T-helper 1 cell treated with Interleukin-12 subunit alpha and Interleukin-12 subunit beta and Interleukin-4 antibody, amounts not matched to agents 30 μg/mL and 1 μg/mL, for 36 hours (primary cell): ENCODE measurements at regions not wholly inside any gene's neighbourhood (a gene's known extent, or its start where the extent isn't known, plus 50 kb on each side); places are given as distances from the start of the nearest gene placed in this dataset.

Experiments used
- H3K27ac Mint-ChIP-seq: one replicate; pipeline ENCODE4 v1.8.0; 2021; ENCODE audit warnings: mild to moderate bottlenecking, mixed read lengths
- H3K27me3 Mint-ChIP-seq: one replicate; pipeline ENCODE4 v1.8.0; 2021; ENCODE audit warnings: low read depth, mixed read lengths
- H3K36me3 Mint-ChIP-seq: one replicate; pipeline ENCODE4 v1.8.0; 2021; ENCODE audit warnings: low read depth, mixed read lengths
- H3K4me1 Mint-ChIP-seq: one replicate; pipeline ENCODE4 v1.8.0; 2021; ENCODE audit warnings: low read depth, mixed read lengths
- H3K4me3 Mint-ChIP-seq: one replicate; pipeline ENCODE4 v1.8.0; 2021; ENCODE audit warnings: mild to moderate bottlenecking, moderate library complexity, mixed read lengths
- H3K9me3 Mint-ChIP-seq: one replicate; pipeline ENCODE4 v1.8.0; 2021; ENCODE audit warnings: mixed read lengths

DNA sequence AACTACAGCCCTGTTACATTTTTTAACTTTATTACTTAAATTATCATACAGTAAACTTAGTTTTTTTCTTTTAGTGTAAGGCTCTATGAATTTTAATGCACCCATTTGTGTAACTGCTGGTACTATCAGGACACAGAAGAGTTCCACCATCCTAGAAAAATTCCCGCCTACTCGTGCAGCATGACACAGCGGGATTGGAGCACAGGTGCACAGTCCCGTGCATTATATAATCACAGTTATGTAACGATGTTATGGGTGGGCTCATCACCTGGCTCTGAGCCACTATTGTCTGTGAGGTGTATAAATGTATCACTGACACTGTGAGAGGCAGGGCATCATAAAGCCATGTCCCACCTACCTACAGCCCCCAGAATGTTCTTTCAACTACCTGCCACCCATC, 80.7 kb downstream of the DRD1 start:
- H3K9me3 Mint-ChIP-seq = no peaks in the 10 kb centered on the region
- no peak overlapping the region for H3K4me3 Mint-ChIP-seq
- H3K4me1 Mint-ChIP-seq = no peaks in the 10 kb centered on the region
- peaks cover 11% of the 10 kb centered on the region for H3K27me3 Mint-ChIP-seq
- no peak overlapping the region for H3K27ac Mint-ChIP-seq
- no peaks in the 10 kb centered on the region for H3K36me3 Mint-ChIP-seq

GRCh38 chr5:175357995-175358394, 86.0 kb downstream of the DRD1 start:
- peaks cover 10% of the 10 kb centered on the region for H3K27me3 Mint-ChIP-seq
- H3K4me3 Mint-ChIP-seq = no peak overlapping the region
- H3K36me3 Mint-ChIP-seq = no peaks in the 10 kb centered on the region
- H3K4me1 Mint-ChIP-seq = no peaks in the 10 kb centered on the region
- H3K27ac Mint-ChIP-seq = no peak overlapping the region
- no peaks in the 10 kb centered on the region for H3K9me3 Mint-ChIP-seq

DNA sequence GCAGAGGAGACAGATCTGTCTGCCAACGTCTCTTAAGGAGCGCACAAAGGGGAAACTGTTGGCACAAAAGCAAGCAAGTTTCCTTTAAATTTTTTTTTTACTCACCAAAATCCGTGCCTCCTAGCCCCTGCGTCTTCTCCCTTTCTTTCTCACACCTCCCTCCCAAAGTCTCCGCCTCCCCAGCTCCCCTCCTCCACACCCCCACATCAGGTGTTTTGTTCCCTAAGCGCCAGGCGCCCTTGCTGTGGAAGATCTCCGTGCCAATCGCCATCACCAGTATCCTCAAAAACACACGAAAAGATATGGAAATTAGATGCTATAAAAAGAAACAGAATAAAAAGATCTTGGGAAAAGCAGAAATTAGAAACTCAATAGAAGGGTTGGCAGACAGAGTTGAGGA, 87.6 kb downstream of the DRD1 start:
- no peak overlapping the region for H3K4me3 Mint-ChIP-seq
- peaks cover 11% of the 10 kb centered on the region for H3K27me3 Mint-ChIP-seq
- no peaks in the 10 kb centered on the region for H3K9me3 Mint-ChIP-seq
- H3K27ac Mint-ChIP-seq = no peak overlapping the region
- H3K36me3 Mint-ChIP-seq = no peaks in the 10 kb centered on the region
- no peaks in the 10 kb centered on the region for H3K4me1 Mint-ChIP-seq

GRCh38 chr5:175354964-175355363, 89.0 kb downstream of the DRD1 start:
- Mint-ChIP-seq H3K9me3 (no peaks in the 10 kb centered on the region), H3K4me3 (no peak overlapping the region), H3K27ac (no peak overlapping the region), H3K27me3 (peaks cover 10% of the 10 kb centered on the region), H3K4me1 (no peaks in the 10 kb centered on the region), H3K36me3 (no peaks in the 10 kb centered on the region)

DNA sequence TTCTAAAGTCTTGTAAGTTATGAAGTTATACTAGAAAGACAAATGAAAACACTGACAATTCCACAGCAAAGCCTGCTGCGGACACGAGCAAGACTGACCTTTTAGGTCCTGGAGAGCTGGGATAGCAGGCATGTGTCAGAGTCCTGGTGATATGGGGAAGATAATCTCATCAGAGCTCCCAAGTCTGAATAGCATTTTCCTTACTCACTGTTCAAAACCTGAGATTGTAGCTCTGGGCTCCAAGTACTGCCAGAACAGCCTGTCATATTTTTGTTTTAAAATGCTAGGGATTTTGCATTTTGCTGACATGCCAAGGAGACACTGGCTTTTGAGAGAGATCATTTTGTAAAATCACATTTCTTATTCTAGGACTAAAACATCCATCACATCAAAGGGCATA, 90.1 kb downstream of the DRD1 start:
- Mint-ChIP-seq H3K27me3 (peaks cover 10% of the 10 kb centered on the region), H3K4me3 (no peak overlapping the region), H3K4me1 (no peaks in the 10 kb centered on the region), H3K9me3 (no peaks in the 10 kb centered on the region), H3K27ac (no peak overlapping the region), H3K36me3 (no peaks in the 10 kb centered on the region)

DNA sequence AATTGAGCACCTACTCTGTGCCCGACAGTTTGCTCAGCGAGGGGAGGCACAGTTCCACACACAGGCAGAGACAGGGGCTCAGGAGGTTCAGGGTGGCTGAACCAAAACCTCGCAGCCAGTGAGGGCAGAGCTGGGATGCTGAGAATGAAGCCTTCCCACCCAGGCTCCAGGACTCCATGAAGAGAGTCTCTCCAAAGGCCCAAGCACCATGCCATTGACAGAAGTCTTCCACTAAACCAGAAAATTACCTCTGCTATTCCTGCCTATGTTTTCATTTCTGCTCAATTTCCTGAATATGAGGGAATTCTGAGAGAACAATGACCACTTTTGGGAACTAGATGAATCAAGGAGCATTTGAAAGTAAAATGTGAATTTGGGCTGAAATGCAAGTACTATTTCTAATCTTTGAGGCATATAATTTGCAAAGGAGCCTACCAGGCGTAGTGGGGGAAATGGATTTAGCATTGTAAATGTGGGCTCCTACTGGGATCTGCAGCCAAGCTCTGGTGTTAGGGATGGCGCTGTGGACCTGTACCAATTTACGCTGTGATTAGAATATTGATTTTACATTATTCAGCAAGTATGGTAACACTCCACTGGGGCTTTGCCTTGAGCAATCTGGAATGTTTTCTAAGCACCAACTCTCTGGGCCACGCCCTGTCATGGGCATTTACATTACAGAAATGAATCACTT, 91.9 kb downstream of the DRD1 start:
- no peaks in the 10 kb centered on the region for H3K36me3 Mint-ChIP-seq
- H3K4me3 Mint-ChIP-seq = no peak overlapping the region
- no peak overlapping the region for H3K27ac Mint-ChIP-seq
- no peaks in the 10 kb centered on the region for H3K4me1 Mint-ChIP-seq
- H3K27me3 Mint-ChIP-seq = peaks cover 5% of the 10 kb centered on the region
- H3K9me3 Mint-ChIP-seq = no peaks in the 10 kb centered on the region

DNA sequence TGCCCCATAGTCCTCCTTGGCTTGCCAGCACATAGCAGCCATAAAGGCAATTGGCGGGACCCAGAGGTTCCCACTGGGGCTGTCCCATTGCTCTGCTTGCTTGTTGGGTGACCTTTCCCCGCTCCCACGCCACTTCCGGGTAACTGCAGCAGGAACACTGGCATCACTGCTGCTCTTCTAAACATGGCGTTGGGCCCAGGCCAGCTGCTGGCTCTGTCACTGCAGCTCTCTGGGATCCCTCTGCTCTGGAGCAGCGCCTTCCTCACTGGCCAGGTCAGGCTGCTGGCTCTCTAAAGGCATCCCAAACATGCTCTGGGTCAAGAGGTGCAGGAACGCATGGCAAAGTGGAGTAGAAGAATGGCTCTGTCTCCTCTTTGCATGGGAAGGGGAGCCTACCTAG, 92.9 kb downstream of the DRD1 start:
- no peak overlapping the region for H3K27ac Mint-ChIP-seq
- no peaks in the 10 kb centered on the region for H3K9me3 Mint-ChIP-seq
- H3K36me3 Mint-ChIP-seq = no peaks in the 10 kb centered on the region
- no peaks in the 10 kb centered on the region for H3K4me1 Mint-ChIP-seq
- H3K4me3 Mint-ChIP-seq = no peak overlapping the region
- H3K27me3 Mint-ChIP-seq = peaks cover 5% of the 10 kb centered on the region

GRCh38 chr5:175347931-175348330, 96.1 kb downstream of the DRD1 start:
- Mint-ChIP-seq H3K27me3 (peaks cover 4% of the 10 kb centered on the region), H3K4me1 (no peaks in the 10 kb centered on the region), H3K4me3 (no peak overlapping the region), H3K36me3 (no peaks in the 10 kb centered on the region), H3K9me3 (no peaks in the 10 kb centered on the region), H3K27ac (no peak overlapping the region)

- no peaks in the 10 kb centered on the region for H3K36me3 Mint-ChIP-seq
- H3K4me3 Mint-ChIP-seq = no peak overlapping the region
- no peaks in the 10 kb centered on the region for H3K4me1 Mint-ChIP-seq
- no peaks in the 10 kb centered on the region for H3K9me3 Mint-ChIP-seq
- no peak overlapping the region for H3K27ac Mint-ChIP-seq
- no peaks in the 10 kb centered on the region for H3K27me3 Mint-ChIP-seq
These were observed 97.0 kb downstream of the DRD1 start for GRCh38 chr5:175347027-175347426.

DNA sequence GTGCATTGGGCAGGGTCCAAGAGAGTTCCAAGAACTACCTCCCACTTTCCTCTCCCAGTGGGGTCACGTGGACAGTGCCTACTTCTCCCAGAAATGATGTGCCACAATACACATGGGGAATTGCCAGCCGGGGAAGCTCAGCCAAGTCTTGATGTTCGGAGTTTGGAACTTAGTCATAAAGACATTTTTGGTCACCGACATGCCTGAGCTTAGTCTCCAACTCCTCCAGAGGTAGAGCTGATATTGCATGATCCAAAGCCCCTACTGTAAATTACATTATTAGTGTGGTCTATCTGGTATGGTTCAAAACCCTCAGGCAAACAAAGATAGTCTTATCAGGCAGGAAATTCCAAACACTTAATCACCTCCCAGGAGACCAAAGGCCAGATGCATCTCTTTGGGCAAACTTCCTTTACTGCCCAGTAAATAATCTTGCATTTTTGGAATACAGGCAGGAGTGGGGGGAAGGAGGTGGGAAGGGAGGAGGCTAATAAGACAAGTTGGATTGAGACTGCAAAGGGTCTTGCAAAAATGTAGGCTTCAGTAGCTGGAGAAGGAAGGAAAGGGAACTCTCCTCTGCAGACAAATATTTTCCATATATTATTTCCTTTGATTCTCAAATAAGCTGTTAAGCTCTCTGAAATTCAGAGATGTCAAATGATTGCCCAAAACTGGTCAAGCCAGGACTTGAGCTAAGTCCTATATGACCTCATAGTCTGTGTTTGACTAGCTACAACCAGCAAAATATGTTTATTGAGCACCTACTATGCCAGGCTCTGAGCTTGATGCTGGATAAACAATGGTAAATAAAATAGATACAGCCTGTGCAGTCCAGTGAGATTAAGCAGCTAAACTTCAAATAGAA, 99.4 kb downstream of the DRD1 start:
- Mint-ChIP-seq H3K9me3 (no peaks in the 10 kb centered on the region), H3K27ac (no peak overlapping the region), H3K4me3 (no peak overlapping the region), H3K4me1 (no peaks in the 10 kb centered on the region), H3K36me3 (no peaks in the 10 kb centered on the region), H3K27me3 (no peaks in the 10 kb centered on the region)

GRCh38 chr5:175343308-175343707, 100.7 kb downstream of the DRD1 start:
- Mint-ChIP-seq H3K27ac (no peak overlapping the region), H3K9me3 (no peaks in the 10 kb centered on the region), H3K36me3 (no peaks in the 10 kb centered on the region), H3K27me3 (no peaks in the 10 kb centered on the region), H3K4me3 (no peak overlapping the region), H3K4me1 (no peaks in the 10 kb centered on the region)

DNA sequence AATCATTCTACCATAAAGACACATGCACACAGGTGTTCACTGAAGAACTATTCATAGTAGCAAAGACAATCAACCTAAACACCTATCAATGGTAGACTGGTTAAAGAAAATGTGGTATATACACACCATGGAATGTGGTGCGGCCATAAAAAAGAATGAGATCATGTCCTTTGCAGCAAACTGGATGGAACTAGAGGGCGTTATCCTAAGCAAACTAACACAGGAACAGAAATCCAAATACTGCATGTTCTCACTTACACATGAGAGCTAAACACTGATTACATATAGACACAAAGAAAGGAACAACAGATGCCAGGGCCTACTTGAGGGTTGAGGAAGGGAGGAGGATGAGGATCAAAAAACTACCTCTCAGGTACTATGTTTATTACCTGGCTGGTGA, 103.8 kb downstream of the DRD1 start:
- Mint-ChIP-seq H3K27ac (no peak overlapping the region), H3K27me3 (no peaks in the 10 kb centered on the region), H3K9me3 (no peaks in the 10 kb centered on the region)

GRCh38 chr5:175337680-175338079, 106.3 kb downstream of the DRD1 start:
- H3K9me3 Mint-ChIP-seq = no peaks in the 10 kb centered on the region

More for the DNA sequence above, 103.8 kb downstream of the DRD1 start:
- no peak overlapping the region for H3K4me3 Mint-ChIP-seq
- no peaks in the 10 kb centered on the region for H3K36me3 Mint-ChIP-seq
- H3K4me1 Mint-ChIP-seq = no peaks in the 10 kb centered on the region

GRCh38 chr5:175336781-175337180, 107.2 kb downstream of the DRD1 start:
- no peaks in the 10 kb centered on the region for H3K27me3 Mint-ChIP-seq
- no peaks in the 10 kb centered on the region for H3K9me3 Mint-ChIP-seq
- H3K4me3 Mint-ChIP-seq = no peak overlapping the region
- H3K27ac Mint-ChIP-seq = no peak overlapping the region
- no peaks in the 10 kb centered on the region for H3K36me3 Mint-ChIP-seq
- H3K4me1 Mint-ChIP-seq = no peaks in the 10 kb centered on the region

More at GRCh38 chr5:175337680-175338079, 106.3 kb downstream of the DRD1 start:
- Mint-ChIP-seq H3K36me3 (no peaks in the 10 kb centered on the region), H3K4me3 (no peak overlapping the region), H3K4me1 (no peaks in the 10 kb centered on the region), H3K27ac (no peak overlapping the region), H3K27me3 (no peaks in the 10 kb centered on the region)

GRCh38 chr5:175335691-175336090, 108.3 kb downstream of the DRD1 start:
- Mint-ChIP-seq H3K4me1 (no peaks in the 10 kb centered on the region), H3K27me3 (no peaks in the 10 kb centered on the region), H3K4me3 (no peak overlapping the region), H3K9me3 (peaks cover 3% of the 10 kb centered on the region), H3K27ac (no peak overlapping the region), H3K36me3 (no peaks in the 10 kb centered on the region)
